A549 (cell line): ENCODE measurements at regions not wholly inside any gene's neighbourhood (a gene's known extent, or its start where the extent isn't known, plus 50 kb on each side); places are given as distances from the start of the nearest gene placed in this dataset.

Experiments used
- CHD4 ChIP-seq: fragments of 200-600 bp; sonication (generic); IDR thresholded peaks from 2 replicates; pipeline ENCODE4 v1.6.1; 2016; ENCODE audit warnings: antibody characterized with exemption, mild to moderate bottlenecking, borderline replicate concordance
- CTCF ChIP-seq: fragments of >200 bp; sonication (Bioruptor Twin); formaldehyde crosslinking; IDR thresholded peaks from 3 replicates; pipeline ENCODE4 v1.5.1; 2016
- ESRRA ChIP-seq: fragments of 150-350 bp; IDR thresholded peaks from 2 replicates; pipeline ENCODE4 v1.6.1; 2014; ENCODE audit warnings: mild to moderate bottlenecking, low read length, borderline replicate concordance
- FOSL2 ChIP-seq, 2 experiments: fragments of 450-650 bp in 1 of 2; fragments of >200 bp in 1 of 2; sonication (Bioruptor Twin) in 1 of 2; formaldehyde crosslinking; IDR thresholded peaks; 2 replicates each; pipeline versions ENCODE4 v1.5.0 to v1.6.1; 2016 to 2020; ENCODE audit warnings: mild to moderate bottlenecking in 1 of 2, moderate library complexity in 1 of 2
- MAX ChIP-seq: IDR thresholded peaks from 2 replicates; pipeline ENCODE4 v1.6.1; 2012
- POLR2A ChIP-seq: IDR thresholded peaks from 2 replicates; pipeline ENCODE4 v1.6.1; 2012; ENCODE audit warnings: mild to moderate bottlenecking, low read length
- REST ChIP-seq: fragments of 200-600 bp; sonication (generic); IDR thresholded peaks from 2 replicates; pipeline ENCODE4 v1.6.1; 2016; ENCODE audit warnings: antibody characterized with exemption, mild to moderate bottlenecking, moderate library complexity
- SMC3 ChIP-seq: fragments of >200 bp; sonication (Bioruptor Twin); formaldehyde crosslinking; IDR thresholded peaks from 3 replicates; pipeline ENCODE4 v1.6.1; 2018; ENCODE audit warnings: inconsistent platforms
- ZSCAN20 ChIP-seq: fragments of 250-450 bp; sonication (Bioruptor Pico); IDR thresholded peaks from 2 replicates; pipeline ENCODE4 v1.8.0; 2022; ENCODE audit warnings: mild to moderate bottlenecking, moderate library complexity
- TF ChIP-seq, protein P1 (sequence below): fragments of 450-650 bp; IDR thresholded peaks from 2 replicates; pipeline ENCODE4 v1.6.1; 2014; ENCODE audit warnings: antibody characterized with exemption

- TF ChIP-seq CTCF: no peak
- TF ChIP-seq ZSCAN20 (CRISPR knock-in tag): no peak
- TF ChIP-seq, protein P1, sequence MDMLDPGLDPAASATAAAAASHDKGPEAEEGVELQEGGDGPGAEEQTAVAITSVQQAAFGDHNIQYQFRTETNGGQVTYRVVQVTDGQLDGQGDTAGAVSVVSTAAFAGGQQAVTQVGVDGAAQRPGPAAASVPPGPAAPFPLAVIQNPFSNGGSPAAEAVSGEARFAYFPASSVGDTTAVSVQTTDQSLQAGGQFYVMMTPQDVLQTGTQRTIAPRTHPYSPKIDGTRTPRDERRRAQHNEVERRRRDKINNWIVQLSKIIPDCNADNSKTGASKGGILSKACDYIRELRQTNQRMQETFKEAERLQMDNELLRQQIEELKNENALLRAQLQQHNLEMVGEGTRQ: no peak
- no peak for TF ChIP-seq ESRRA
- no peak for TF ChIP-seq POLR2A
- TF ChIP-seq FOSL2 (IDR thresholded peaks at IDR 0.05): no peak
- TF ChIP-seq FOSL2 (CRISPR knock-in tag; IDR thresholded peaks at IDR 0.05): no peak
- no peak for TF ChIP-seq REST
- no peak for TF ChIP-seq SMC3
- TF ChIP-seq MAX: no peak
- no peak for TF ChIP-seq CHD4
These were observed 94.9 kb downstream of the ADRA2C start for GRCh38 chr4:3860913-3861636.
